GM06990 (cell line): ENCODE measurements at regions not wholly inside any gene's neighbourhood (a gene's known extent, or its start where the extent isn't known, plus 50 kb on each side); places are given as distances from the start of the nearest gene placed in this dataset.

ENCODE experiments used
- DNase-seq: peaks from one replicate; pipeline ENCODE4 v3.0.0-alpha.2; 2011; ENCODE audit not compliant: insufficient read length; ENCODE audit errors: extremely low read depth
- H3K27me3 ChIP-seq: replicated peaks from 2 replicates; pipeline ENCODE4 v1.6.0; 2011; ENCODE audit warnings: low read length; ENCODE audit not compliant: control insufficient read depth, insufficient read depth
- H3K36me3 ChIP-seq: 2 replicates; pipeline ENCODE4 v1.5.1; 2011; ENCODE audit warnings: low read length; ENCODE audit not compliant: control insufficient read depth, insufficient read depth
- H3K4me3 ChIP-seq: replicated peaks from 2 replicates; pipeline ENCODE4 v1.5.1; 2011; ENCODE audit warnings: low read depth, mild to moderate bottlenecking, control low read depth, low read length
- CTCF ChIP-seq: IDR thresholded peaks from 2 replicates; pipeline ENCODE4 v1.5.1; 2011; ENCODE audit warnings: low read length, control low read depth, mild to moderate bottlenecking, inconsistent platforms; ENCODE audit not compliant: insufficient read depth, poor library complexity, severe bottlenecking

GRCh38 chr9:86858009-86858408 is 89.3 kb downstream of the GAS1 start:
- Histone ChIP-seq H3K36me3 (no peaks in the 10 kb centered on the region), H3K27me3 (no peaks in the 10 kb centered on the region), H3K4me3 (no peak overlapping the region)
- DNase-seq = no peak
- TF ChIP-seq CTCF = no peak

- no peaks in the 10 kb centered on the region for H3K27me3 ChIP-seq
- H3K36me3 ChIP-seq = no peaks in the 10 kb centered on the region
- TF ChIP-seq CTCF = no peak
- no peak overlapping the region for H3K4me3 ChIP-seq
- no peak for DNase-seq
Measured at GRCh38 chr9:86856259-86856658, 91.0 kb downstream of the GAS1 start.

- no peak overlapping the region for H3K4me3 ChIP-seq
- no peak for DNase-seq
- TF ChIP-seq CTCF = no peak
- no peaks in the 10 kb centered on the region for H3K36me3 ChIP-seq
- no peaks in the 10 kb centered on the region for H3K27me3 ChIP-seq
Measured at GRCh38 chr9:86854898-86855523, 92.3 kb downstream of the GAS1 start.

- no peaks in the 10 kb centered on the region for H3K36me3 ChIP-seq
- no peaks in the 10 kb centered on the region for H3K27me3 ChIP-seq
- no peak overlapping the region for H3K4me3 ChIP-seq
- DNase-seq = no peak
- TF ChIP-seq CTCF = no peak
Measured at GRCh38 chr9:86846656-86847055, 100.7 kb downstream of the GAS1 start.

- Histone ChIP-seq H3K36me3 (no peaks in the 10 kb centered on the region), H3K27me3 (no peaks in the 10 kb centered on the region), H3K4me3 (no peak overlapping the region)
- DNase-seq = no peak
- TF ChIP-seq CTCF = no peak
Measured at GRCh38 chr9:86843206-86843605, 104.1 kb downstream of the GAS1 start.

- no peaks in the 10 kb centered on the region; the same call in 1 of the 2 replicates for H3K27me3 ChIP-seq
- no peak for DNase-seq
- no peaks in the 10 kb centered on the region for H3K36me3 ChIP-seq
- no peak for TF ChIP-seq CTCF
- H3K4me3 ChIP-seq = no peak overlapping the region
Measured at GRCh38 chr9:86842573-86842972, 104.7 kb downstream of the GAS1 start.
